Osteoblast (primary cell): ENCODE measurements at regions not wholly inside any gene's neighbourhood (a gene's known extent, or its start where the extent isn't known, plus 50 kb on each side); places are given as distances from the start of the nearest gene placed in this dataset.
A peak's percentile ranks its signal among the peaks of the same experiment; 100 is the strongest.

Experiments used
- DNase-seq: peaks from one replicate; pipeline ENCODE4 v3.0.0; 2011; ENCODE audit warnings: low spot score, mixed read lengths; ENCODE audit not compliant: insufficient read length; ENCODE audit errors: missing footprints
- H2AFZ ChIP-seq: 2 replicates; pipeline ENCODE4 v1.6.0; 2011; ENCODE audit warnings: mild to moderate bottlenecking, low read length
- H3K27ac ChIP-seq: 2 replicates; pipeline ENCODE4 v1.5.1; 2011; ENCODE audit warnings: mild to moderate bottlenecking, low read depth, low read length, moderate library complexity
- H3K27me3 ChIP-seq: 2 replicates; pipeline ENCODE4 v1.6.0; 2012; ENCODE audit warnings: mild to moderate bottlenecking, control low read depth, inconsistent platforms, low read length, moderate library complexity; ENCODE audit not compliant: insufficient read depth
- H3K36me3 ChIP-seq: 2 replicates; pipeline ENCODE4 v1.5.1; 2011; ENCODE audit warnings: mild to moderate bottlenecking, low read length, control low read depth, moderate library complexity; ENCODE audit not compliant: insufficient read depth
- H3K4me1 ChIP-seq: 2 replicates; pipeline ENCODE4 v1.5.1; 2011; ENCODE audit warnings: mild to moderate bottlenecking, low read length, control low read depth, moderate library complexity; ENCODE audit not compliant: insufficient read depth
- H3K4me2 ChIP-seq: 2 replicates; pipeline ENCODE4 v1.6.0; 2011; ENCODE audit warnings: mild to moderate bottlenecking, low read length; ENCODE audit not compliant: insufficient read depth
- H3K4me3 ChIP-seq: fragments of 200-600 bp; sonication (generic); 3 replicates; pipeline ENCODE4 v1.5.1; 2012; ENCODE audit warnings: mild to moderate bottlenecking, low read length, inconsistent platforms; ENCODE audit not compliant: insufficient read depth
- H3K79me2 ChIP-seq: 2 replicates; pipeline ENCODE4 v1.6.0; 2012; ENCODE audit warnings: mild to moderate bottlenecking, low read length, control low read depth, inconsistent platforms; ENCODE audit not compliant: insufficient read depth
- H3K9me3 ChIP-seq: 2 replicates; pipeline ENCODE4 v1.5.1; 2011; ENCODE audit warnings: low read depth, low read length, control low read depth
- H4K20me1 ChIP-seq: 2 replicates; pipeline ENCODE4 v1.6.0; 2012; ENCODE audit warnings: mild to moderate bottlenecking, low read length, control low read depth; ENCODE audit not compliant: insufficient read depth
- CTCF ChIP-seq: IDR thresholded peaks from 2 replicates; pipeline ENCODE4 v1.5.1; 2011; ENCODE audit warnings: mild to moderate bottlenecking, low read depth, low read length, moderate library complexity; ENCODE audit errors: extremely low read depth

- H3K36me3 ChIP-seq, result no peaks in the 10 kb centered on the region
- H3K79me2 ChIP-seq, result no peaks in the 10 kb centered on the region
- peak; percentile 94 for DNase-seq
Measured at GRCh38 chr10:78278058-78278404, 244.4 kb downstream of the RPS24 start.

GRCh38 chr10:78279756-78280155 lies 246.1 kb downstream of the RPS24 start:
- Histone ChIP-seq H3K36me3 (no peaks in the 10 kb centered on the region), H3K27me3 (no peaks in the 10 kb centered on the region), H3K27ac (no peak overlapping the region), H3K4me2 (no peak overlapping the region), H4K20me1 (no peaks in the 10 kb centered on the region), H3K4me3 (no peak overlapping the region), H3K4me1 (no peaks in the 10 kb centered on the region), H3K79me2 (no peaks in the 10 kb centered on the region), H2AFZ (no peak overlapping the region), H3K9me3 (no peaks in the 10 kb centered on the region)
- TF ChIP-seq CTCF, result no peak
- no peak for DNase-seq

More at GRCh38 chr10:78278058-78278404, 244.4 kb downstream of the RPS24 start:
- Histone ChIP-seq H3K4me3 (no peak overlapping the region), H3K27ac (peak overlapping the region; percentile 48), H3K27me3 (no peaks in the 10 kb centered on the region), H3K9me3 (no peaks in the 10 kb centered on the region), H4K20me1 (no peaks in the 10 kb centered on the region), H3K4me1 (no peaks in the 10 kb centered on the region), H2AFZ (peak overlapping the region; percentile 81), H3K4me2 (no peak overlapping the region)
- TF ChIP-seq CTCF, result no peak

- Histone ChIP-seq H3K27me3 (no peaks in the 10 kb centered on the region), H3K27ac (no peak overlapping the region), H3K79me2 (no peaks in the 10 kb centered on the region), H2AFZ (no peak overlapping the region), H3K4me1 (no peaks in the 10 kb centered on the region), H4K20me1 (no peaks in the 10 kb centered on the region), H3K36me3 (no peaks in the 10 kb centered on the region), H3K4me2 (no peak overlapping the region), H3K9me3 (no peaks in the 10 kb centered on the region), H3K4me3 (no peak overlapping the region)
- no peak for TF ChIP-seq CTCF
- DNase-seq, result no peak
Measured at GRCh38 chr10:78280604-78281003, 246.9 kb downstream of the RPS24 start.

GRCh38 chr10:78281627-78282026 lies 248.0 kb downstream of the RPS24 start:
- Histone ChIP-seq H3K36me3 (no peaks in the 10 kb centered on the region), H3K4me2 (no peak overlapping the region), H2AFZ (no peak overlapping the region), H3K27ac (no peak overlapping the region), H3K9me3 (no peaks in the 10 kb centered on the region), H3K4me3 (no peak overlapping the region), H3K79me2 (no peaks in the 10 kb centered on the region), H3K27me3 (no peaks in the 10 kb centered on the region), H4K20me1 (no peaks in the 10 kb centered on the region), H3K4me1 (no peaks in the 10 kb centered on the region)
- DNase-seq, result no peak
- TF ChIP-seq CTCF, result no peak
